GM10266 (cell line): ENCODE measurements at regions not wholly inside any gene's neighbourhood (a gene's known extent, or its start where the extent isn't known, plus 50 kb on each side); places are given as distances from the start of the nearest gene placed in this dataset.

ENCODE experiments used
- DNase-seq: peaks from one replicate; pipeline ENCODE4 v3.0.0; 2012; ENCODE audit errors: extremely low spot score
- TF ChIP-seq, protein P1 (sequence below): IDR thresholded peaks from 2 replicates; pipeline ENCODE4 v1.5.1; 2012; ENCODE audit warnings: mild to moderate bottlenecking, low read depth; ENCODE audit not compliant: control insufficient read depth, insufficient read depth; ENCODE audit errors: missing control alignments

DNA sequence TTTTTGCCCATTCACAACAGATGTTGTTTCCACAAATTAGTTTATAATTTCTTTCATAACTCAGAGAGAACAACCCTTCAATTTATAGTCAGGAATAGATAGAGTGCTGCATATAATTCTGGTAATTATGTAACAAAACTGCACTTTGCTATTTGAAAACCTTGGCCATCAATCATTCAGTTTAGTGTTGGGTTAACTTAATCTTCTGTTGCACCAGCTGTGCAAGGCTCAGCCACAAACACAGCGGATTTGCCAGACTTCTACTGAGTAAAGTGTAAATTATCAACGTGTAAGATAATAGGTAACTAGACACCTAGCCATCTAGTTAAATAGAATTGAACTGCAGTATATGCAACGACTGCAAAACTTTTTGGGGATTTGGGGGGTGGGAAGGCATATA is 1064.3 kb upstream of the EPHA6 start:
- TF ChIP-seq, protein P1, sequence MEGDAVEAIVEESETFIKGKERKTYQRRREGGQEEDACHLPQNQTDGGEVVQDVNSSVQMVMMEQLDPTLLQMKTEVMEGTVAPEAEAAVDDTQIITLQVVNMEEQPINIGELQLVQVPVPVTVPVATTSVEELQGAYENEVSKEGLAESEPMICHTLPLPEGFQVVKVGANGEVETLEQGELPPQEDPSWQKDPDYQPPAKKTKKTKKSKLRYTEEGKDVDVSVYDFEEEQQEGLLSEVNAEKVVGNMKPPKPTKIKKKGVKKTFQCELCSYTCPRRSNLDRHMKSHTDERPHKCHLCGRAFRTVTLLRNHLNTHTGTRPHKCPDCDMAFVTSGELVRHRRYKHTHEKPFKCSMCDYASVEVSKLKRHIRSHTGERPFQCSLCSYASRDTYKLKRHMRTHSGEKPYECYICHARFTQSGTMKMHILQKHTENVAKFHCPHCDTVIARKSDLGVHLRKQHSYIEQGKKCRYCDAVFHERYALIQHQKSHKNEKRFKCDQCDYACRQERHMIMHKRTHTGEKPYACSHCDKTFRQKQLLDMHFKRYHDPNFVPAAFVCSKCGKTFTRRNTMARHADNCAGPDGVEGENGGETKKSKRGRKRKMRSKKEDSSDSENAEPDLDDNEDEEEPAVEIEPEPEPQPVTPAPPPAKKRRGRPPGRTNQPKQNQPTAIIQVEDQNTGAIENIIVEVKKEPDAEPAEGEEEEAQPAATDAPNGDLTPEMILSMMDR = no peak

DNA sequence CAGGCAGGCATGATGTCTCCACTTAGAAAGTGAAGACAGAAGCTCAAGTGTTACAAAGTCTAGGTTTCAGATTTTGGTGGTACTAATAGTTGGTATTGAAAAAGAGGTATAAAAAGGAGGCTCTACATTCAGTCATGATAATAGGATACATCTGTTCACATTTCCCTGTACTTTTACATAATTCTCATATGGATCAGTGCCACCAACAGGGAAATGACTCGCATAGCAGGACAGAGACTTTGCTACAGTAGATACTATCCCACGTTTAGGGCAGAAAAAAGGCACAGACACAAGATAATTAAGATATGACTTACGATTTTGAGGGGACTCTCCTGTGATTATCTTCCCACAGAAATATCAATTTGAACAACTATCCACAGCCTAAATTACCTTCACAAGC is 1062.9 kb upstream of the EPHA6 start:
- TF ChIP-seq, protein P1 = no peak
- no peak for DNase-seq

More for the DNA sequence above, 1064.3 kb upstream of the EPHA6 start:
- DNase-seq = no peak

DNA sequence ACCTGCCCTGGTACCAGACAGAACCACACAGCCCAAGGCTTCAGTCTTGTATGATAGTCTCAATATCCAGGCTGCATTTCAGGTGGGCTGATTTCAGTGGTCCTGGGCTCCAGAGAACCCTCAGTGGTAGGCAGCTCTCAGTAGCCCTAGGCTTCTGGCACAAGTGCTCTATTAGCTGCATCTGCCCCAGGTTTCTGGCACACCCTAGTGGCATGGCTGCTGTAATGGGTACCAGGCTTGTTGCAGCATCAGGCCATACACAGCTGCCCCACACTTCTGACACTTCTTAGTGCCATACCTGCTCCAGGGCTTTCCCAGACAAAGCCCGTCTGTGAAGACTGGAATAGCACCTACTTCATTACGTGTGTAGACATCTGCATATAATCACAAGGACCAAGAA is 1062.2 kb upstream of the EPHA6 start:
- TF ChIP-seq, protein P1 = no peak
- DNase-seq = no peak

DNA sequence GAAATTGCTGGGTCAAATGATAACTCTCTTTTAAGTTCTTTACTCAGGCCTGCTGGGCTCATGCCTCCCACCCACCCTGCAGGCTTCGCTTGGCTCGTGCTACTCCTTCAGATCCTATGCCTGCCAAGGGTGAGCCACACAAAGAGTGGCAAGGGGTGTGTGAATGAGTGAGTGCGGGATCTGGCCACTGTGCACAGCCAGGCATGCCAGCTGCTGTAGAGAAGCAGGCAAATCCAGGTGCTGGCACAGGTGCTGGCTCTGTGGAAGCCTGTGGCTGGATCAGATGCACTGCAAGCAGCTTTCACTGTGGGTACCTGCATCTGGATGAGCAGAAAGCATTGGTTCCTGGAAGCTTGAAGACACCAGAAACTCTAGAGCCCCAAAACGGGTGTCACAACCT is 1055.7 kb upstream of the EPHA6 start:
- DNase-seq = no peak
- TF ChIP-seq, protein P1 = no peak

DNA sequence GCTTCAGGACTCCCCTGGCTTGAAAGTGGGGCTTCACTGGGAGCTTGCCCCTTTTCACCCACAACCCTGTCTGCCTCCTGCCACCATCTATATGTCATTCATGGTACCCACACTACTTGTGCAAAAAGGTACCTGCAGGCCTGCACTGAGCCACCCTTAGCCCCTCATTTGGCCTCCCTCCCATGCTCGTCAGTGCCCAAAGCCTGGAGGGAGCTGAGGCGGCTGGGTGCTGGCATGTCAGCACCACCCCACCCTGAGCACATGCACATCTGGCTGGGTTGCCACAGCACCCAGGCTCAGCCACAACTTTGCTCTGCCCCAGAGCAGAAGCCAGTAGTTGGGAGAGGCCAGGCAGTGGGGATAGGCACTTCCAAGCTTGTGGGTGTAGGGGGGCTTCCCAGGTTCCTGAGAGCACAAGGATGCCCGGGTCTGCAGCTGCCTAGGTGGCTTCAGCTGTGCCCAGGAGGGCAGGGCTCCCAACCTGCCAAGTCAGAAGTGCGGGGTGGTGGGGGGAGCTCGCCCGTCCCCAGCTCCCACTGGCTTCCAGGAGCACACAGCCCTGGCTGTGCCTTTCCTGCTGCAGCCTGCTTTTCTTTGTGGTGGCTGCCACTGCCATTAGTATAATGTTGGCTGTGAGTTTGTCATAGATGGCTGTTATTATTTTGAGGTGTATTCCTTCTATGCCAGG is 1054.6 kb upstream of the EPHA6 start:
- TF ChIP-seq, protein P1 = no peak
- DNase-seq = no peak

DNA sequence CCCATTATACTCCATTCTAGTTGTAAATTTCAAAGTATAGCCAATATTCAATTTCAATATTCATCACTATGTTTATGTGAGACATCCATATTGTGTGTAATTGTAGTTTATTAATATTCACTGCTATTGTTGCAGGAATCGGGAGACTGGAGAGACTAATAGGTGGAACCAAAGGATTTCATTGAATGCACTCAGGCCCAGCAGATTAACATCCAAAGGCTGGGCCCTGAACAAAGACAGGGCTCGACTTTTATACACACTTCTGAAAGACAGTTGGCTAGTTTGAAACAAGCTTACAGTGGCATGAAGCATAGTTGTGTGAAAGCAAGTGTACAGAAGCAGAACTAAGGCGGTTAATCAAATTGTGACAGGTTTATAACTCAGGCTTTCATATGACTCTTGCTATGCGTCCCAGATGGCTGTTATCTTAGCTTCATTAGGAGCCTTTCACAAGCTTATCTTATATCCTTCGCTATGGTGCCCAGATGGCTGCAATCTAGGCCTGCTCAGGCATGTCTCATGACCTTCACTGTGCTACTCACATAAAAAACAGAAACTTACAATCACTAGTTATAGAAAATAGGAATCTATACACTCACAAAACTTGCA is 1038.8 kb upstream of the EPHA6 start:
- TF ChIP-seq, protein P1 = no peak
- no peak for DNase-seq

DNA sequence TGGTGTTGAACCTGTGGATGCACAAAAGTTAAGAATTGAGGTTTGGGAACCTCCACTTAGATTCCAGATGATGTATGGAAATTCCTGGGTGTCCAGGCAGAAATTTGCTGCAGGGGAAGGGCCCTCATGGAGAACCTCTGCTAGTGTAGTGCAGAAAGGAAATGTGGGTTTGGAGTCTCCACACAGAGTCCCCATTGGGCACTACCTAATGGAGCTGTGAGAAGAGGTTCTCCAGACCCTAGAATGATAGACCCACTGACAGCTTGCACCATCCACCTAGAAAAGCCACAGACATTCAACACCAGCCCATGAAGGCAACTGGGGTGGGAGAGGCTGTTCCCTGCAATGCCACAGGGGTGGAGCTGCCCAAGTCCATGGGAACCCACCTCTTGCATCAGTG is 1032.8 kb upstream of the EPHA6 start:
- no peak for DNase-seq
- TF ChIP-seq, protein P1 = no peak
